ENCODE measurements at regions not wholly inside any gene's neighbourhood (a gene's known extent, or its start where the extent isn't known, plus 50 kb on each side); places are given as distances from the start of the nearest gene placed in this dataset.
A peak's percentile ranks its signal among the peaks of the same experiment; 100 is the strongest.

- H3K27ac ChIP-seq = peak overlapping the region in 2 of 5 donors; percentile 11 to 32
- intact Hi-C loops (cut with DNase I; ENCODE audit: low total_unique reads) = no loop called here
Measured at GRCh38 chr1:94310570-94311270, 73.3 kb upstream of the ARHGAP29 start.

GRCh38 chr1:94309829-94310569 lies 72.6 kb upstream of the ARHGAP29 start:
- Histone ChIP-seq H3K27me3 (no peaks in the 10 kb centered on the region), H3K27ac (peak overlapping the region in 1 of 5 donors; percentile 11), H3K4me3 (no peak overlapping the region), H3K4me1 (peaks cover 0 to 21% (median 7%) of the 10 kb centered on the region in 4 donors), H3K9me3 (no peaks in the 10 kb centered on the region), H3K36me3 (no peaks in the 10 kb centered on the region)
- no peak for DNase-seq
- 77 to 85% (median 80%) methylated on average over 9 of the region's 9 CpGs for WGBS, 5 donors
- intact Hi-C loops (cut with DNase I; ENCODE audit: low total_unique reads) = no loop called here
- no peak for TF ChIP-seq POLR2AphosphoS5 (IDR thresholded peaks at IDR 0.05)
- TF ChIP-seq POLR2A (IDR thresholded peaks at IDR 0.05) = no peak
- TF ChIP-seq EP300 (IDR thresholded peaks at IDR 0.05) = no peak
- no peak for TF ChIP-seq CTCF (IDR thresholded peaks at IDR 0.05)

More at GRCh38 chr1:94310570-94311270, 73.3 kb upstream of the ARHGAP29 start:
- TF ChIP-seq CTCF (IDR thresholded peaks at IDR 0.05) (no peak), POLR2A (IDR thresholded peaks at IDR 0.05) (no peak), POLR2AphosphoS5 (IDR thresholded peaks at IDR 0.05) (no peak), EP300 (IDR thresholded peaks at IDR 0.05) (no peak)
- H3K36me3 ChIP-seq = no peaks in the 10 kb centered on the region
- DNase-seq = no peak
- H3K9me3 ChIP-seq = no peaks in the 10 kb centered on the region
- H3K4me1 ChIP-seq = peaks cover 0 to 28% (median 7%) of the 10 kb centered on the region in 4 donors
- no peak overlapping the region for H3K4me3 ChIP-seq
- 54 to 73% (median 58%) methylated on average over 3 of the region's 3 CpGs for WGBS, 5 donors
- no peaks in the 10 kb centered on the region for H3K27me3 ChIP-seq

GRCh38 chr1:94309216-94309615 lies 71.8 kb upstream of the ARHGAP29 start:
- no peaks in the 10 kb centered on the region for H3K9me3 ChIP-seq
- intact Hi-C loops (cut with DNase I; ENCODE audit: low total_unique reads) = no loop called here
- H3K27ac ChIP-seq = no peak overlapping the region
- no peak for DNase-seq
- WGBS, 5 donors = 66 to 78% (median 73%) methylated on average over 4 of the region's 4 CpGs
- peaks cover 0 to 15% (median 7%) of the 10 kb centered on the region in 4 donors for H3K4me1 ChIP-seq
- no peaks in the 10 kb centered on the region for H3K27me3 ChIP-seq
- H3K4me3 ChIP-seq = no peak overlapping the region
- no peaks in the 10 kb centered on the region for H3K36me3 ChIP-seq
- no peak for TF ChIP-seq POLR2A (IDR thresholded peaks at IDR 0.05)

- Histone ChIP-seq H3K27ac (no peak overlapping the region), H3K4me1 (peaks cover 0 to 13% (median 7%) of the 10 kb centered on the region in 4 donors), H3K27me3 (no peaks in the 10 kb centered on the region), H3K9me3 (no peaks in the 10 kb centered on the region), H3K36me3 (no peaks in the 10 kb centered on the region), H3K4me3 (no peak overlapping the region)
- no peak for TF ChIP-seq CTCF (IDR thresholded peaks at IDR 0.05)
- TF ChIP-seq POLR2AphosphoS5 (IDR thresholded peaks at IDR 0.05) = no peak
- no peak for TF ChIP-seq EP300 (IDR thresholded peaks at IDR 0.05)
- TF ChIP-seq POLR2A (IDR thresholded peaks at IDR 0.05) = no peak
- intact Hi-C loops (cut with DNase I; ENCODE audit: low total_unique reads) = no loop called here
- 41 to 77% (median 62%) methylated on average over 1 of the region's 1 CpG for WGBS, 5 donors
- no peak for DNase-seq
Measured at GRCh38 chr1:94306521-94306920, 69.1 kb upstream of the ARHGAP29 start.

Measured in stomach (tissue), 8 donors.